SK-N-SH (cell line): ENCODE measurements at regions not wholly inside any gene's neighbourhood (a gene's known extent, or its start where the extent isn't known, plus 50 kb on each side); places are given as distances from the start of the nearest gene placed in this dataset.

Source experiments
- CTCF ChIA-PET: fragments of 300-600, 350-600 bp; formaldehyde crosslinking; extraction: SDS; loops from one replicate; lab custom pipeline; 2021; lab: Yijun Ruan, JAX
- POLR2A ChIA-PET: fragments of 350-600 bp; sonication (Branson Sonifier 250); formaldehyde crosslinking; extraction: SDS; loops from one replicate; lab custom pipeline; 2020; ENCODE audit warnings: antibody characterized with exemption, inconsistent platforms; lab: Yijun Ruan, JAX
- DNase-seq: peaks from one replicate; pipeline ENCODE4 v3.0.0; 2012
- H2AFZ ChIP-seq: fragments of 200-600 bp; sonication (generic); 2 replicates; pipeline ENCODE4 v1.8.1; 2016; ENCODE audit warnings: antibody characterized with exemption, mild to moderate bottlenecking, low read depth
- H3F3A ChIP-seq: fragments of 200-600 bp; sonication (generic); replicated peaks from 2 replicates; pipeline ENCODE3; 2016; ENCODE audit warnings: antibody characterized with exemption, mild to moderate bottlenecking; ENCODE audit not compliant: insufficient read depth
- H3K27ac ChIP-seq, 2 experiments: fragments of 200-500 bp in 1 of 2; fragments of 200-600 bp in 1 of 2; sonication (Bioruptor generic) in 1 of 2; sonication (generic), shearing (Covaris generic) in 1 of 2; 2 replicates each; pipeline versions ENCODE4 v1.5.1 to v1.6.1; 2014 to 2016; ENCODE audit warnings: low read depth in 2 of 2, inconsistent platforms in 1 of 2, low read length in 1 of 2, mild to moderate bottlenecking in 1 of 2, mixed read lengths in 1 of 2
- H3K27me3 ChIP-seq: fragments of 200-600 bp; sonication (generic), shearing (Covaris generic); 2 replicates; pipeline ENCODE4 v1.6.1; 2016; ENCODE audit warnings: mixed run types; ENCODE audit not compliant: insufficient read depth
- H3K36me3 ChIP-seq, 2 experiments: fragments of 200-500 bp in 1 of 2; fragments of 200-600 bp in 1 of 2; sonication (Bioruptor generic) in 1 of 2; sonication (generic) in 1 of 2; replicated peaks in 1 of 2; 2 replicates each; pipeline versions ENCODE3 to v1.5.1; 2014 to 2016; ENCODE audit warnings: low read length in 1 of 2, mild to moderate bottlenecking in 1 of 2; ENCODE audit not compliant: insufficient read depth in 2 of 2, control insufficient read depth in 1 of 2
- H3K4me1 ChIP-seq, 2 experiments: fragments of 200-500 bp in 1 of 2; fragments of 200-600 bp in 1 of 2; sonication (Bioruptor generic) in 1 of 2; sonication (generic), shearing (Covaris generic) in 1 of 2; 2 replicates each; pipeline versions ENCODE4 v1.5.1 to v1.6.1; 2014 to 2016; ENCODE audit warnings: low read depth in 1 of 2, low read length in 1 of 2, mixed run types in 1 of 2; ENCODE audit not compliant: insufficient read depth in 2 of 2, control insufficient read depth in 1 of 2
- H3K4me2 ChIP-seq: fragments of 200-600 bp; sonication (generic), shearing (Covaris generic); 2 replicates; pipeline ENCODE4 v1.6.1; 2017; ENCODE audit warnings: mixed run types
- H3K4me3 ChIP-seq, 2 experiments: fragments of 200-500 bp in 1 of 2; fragments of 200-600 bp in 1 of 2; sonication (Bioruptor generic) in 1 of 2; sonication (generic), shearing (Covaris generic) in 1 of 2; 2 replicates each; pipeline versions ENCODE4 v1.5.1 to v1.8.1; 2014 to 2016; ENCODE audit warnings: low read depth in 2 of 2, inconsistent platforms in 1 of 2, low read length in 1 of 2, mild to moderate bottlenecking in 1 of 2, mixed read lengths in 1 of 2, moderate library complexity in 1 of 2
- H3K79me2 ChIP-seq: fragments of 200-600 bp; sonication (generic); 2 replicates; pipeline ENCODE4 v1.8.1; 2017; ENCODE audit warnings: mild to moderate bottlenecking; ENCODE audit not compliant: insufficient read depth
- H3K9ac ChIP-seq: fragments of 200-600 bp; sonication (generic); 2 replicates; pipeline ENCODE4 v1.6.1; 2017; ENCODE audit warnings: mixed run types
- H3K9me2 ChIP-seq: fragments of 200-600 bp; sonication (generic); 2 replicates; pipeline ENCODE4 v1.6.1; 2017; ENCODE audit warnings: mixed run types
- H3K9me3 ChIP-seq: fragments of 200-600 bp; sonication (generic); 2 replicates; pipeline ENCODE4 v1.6.1; 2017; ENCODE audit warnings: mixed run types, mild to moderate bottlenecking, moderate library complexity
- H4K20me1 ChIP-seq: fragments of 200-600 bp; sonication (generic); 2 replicates; pipeline ENCODE4 v1.6.1; 2017; ENCODE audit warnings: mild to moderate bottlenecking, mixed run types; ENCODE audit not compliant: insufficient read depth
- CHD2 ChIP-seq: fragments of 150-350 bp; IDR thresholded peaks from 2 replicates; pipeline ENCODE4 v1.6.1; 2018; ENCODE audit warnings: low read length; ENCODE audit not compliant: partially characterized antibody
- ELF1 ChIP-seq: IDR thresholded peaks from 2 replicates; pipeline ENCODE4 v1.4.0; 2012
- EP300 ChIP-seq, 2 experiments: IDR thresholded peaks; 2 replicates each; pipeline versions ENCODE4 v1.4.0 to v1.6.1; 2012; ENCODE audit warnings: borderline replicate concordance in 1 of 2, low read depth in 1 of 2, low read length in 1 of 2
- FOSL2 ChIP-seq: IDR thresholded peaks from 2 replicates; pipeline ENCODE4 v1.4.0; 2012; ENCODE audit warnings: low read depth, mild to moderate bottlenecking, moderate library complexity, borderline replicate concordance
- FOXJ3 ChIP-seq: sonication (generic); formaldehyde crosslinking; IDR thresholded peaks from 2 replicates; pipeline ENCODE4 v1.5.1; 2020; ENCODE audit warnings: mild to moderate bottlenecking, missing genetic modification reagents
- GATA2 ChIP-seq: sonication (generic); formaldehyde crosslinking; IDR thresholded peaks from 2 replicates; pipeline ENCODE4 v1.5.0; 2020; ENCODE audit warnings: mild to moderate bottlenecking, missing genetic modification reagents
- MAX ChIP-seq: IDR thresholded peaks from 2 replicates; pipeline ENCODE4 v1.4.0; 2012; ENCODE audit warnings: low read depth
- MXI1 ChIP-seq: IDR thresholded peaks from 2 replicates; pipeline ENCODE4 v1.6.1; 2012; ENCODE audit warnings: mild to moderate bottlenecking, low read depth, low read length, improper control_type of control experiment
- NFIC ChIP-seq: IDR thresholded peaks from 2 replicates; pipeline ENCODE4 v1.4.0; 2012; ENCODE audit warnings: borderline replicate concordance
- POLR2AphosphoS5 ChIP-seq: IDR thresholded peaks from 2 replicates; pipeline ENCODE4 v1.6.1; 2012; ENCODE audit warnings: low read depth, low read length
- RAD21 ChIP-seq: IDR thresholded peaks from 2 replicates; pipeline ENCODE4 v1.6.1; 2012; ENCODE audit warnings: mild to moderate bottlenecking, low read length
- RCOR1 ChIP-seq: fragments of 150-350 bp; IDR thresholded peaks from 2 replicates; pipeline ENCODE4 v1.6.1; 2017; ENCODE audit warnings: antibody characterized with exemption, low read length
- REST ChIP-seq: IDR thresholded peaks from 2 replicates; pipeline ENCODE4 v1.6.1; 2012; ENCODE audit warnings: mild to moderate bottlenecking, low read depth, low read length, moderate library complexity
- RXRA ChIP-seq: IDR thresholded peaks from 2 replicates; pipeline ENCODE4 v1.4.0; 2012; ENCODE audit warnings: low read depth, mild to moderate bottlenecking, borderline replicate concordance
- TCF12 ChIP-seq: IDR thresholded peaks from 2 replicates; pipeline ENCODE4 v1.4.0; 2012
- TEAD4 ChIP-seq: IDR thresholded peaks from 2 replicates; pipeline ENCODE4 v1.4.0; 2012; ENCODE audit warnings: mild to moderate bottlenecking, borderline replicate concordance; ENCODE audit not compliant: insufficient read depth
- YY1 ChIP-seq: IDR thresholded peaks from 2 replicates; pipeline ENCODE4 v1.4.0; 2012; ENCODE audit warnings: low read depth, mild to moderate bottlenecking
- WGBS: methylation state at CpG from one replicate; pipeline ENCODE4 v1.1.6; 2017; ENCODE audit warnings: low lambda C conversion rate; 5-methylcytosine and 5-hydroxymethylcytosine counted together

GRCh38 chr3:23735535-23736326 is 70.0 kb upstream of the UBE2E1 start:
- H3K27ac ChIP-seq, result peak overlapping the region in 1 of 2 experiments; percentile 72; a peak in 2 of 4 replicates
- H3K9me2 ChIP-seq, result no peaks in the 10 kb centered on the region
- CTCF ChIA-PET, result interaction anchor here (0.6 to 2.0 kb wide), 7 partner anchors 22 to 153 kb away, joined by 3 to 6 read pairs (median 3); no protein-coding TSS in a partner anchor
- DNase-seq, result peak; percentile 88
- no peaks in the 10 kb centered on the region for H3K36me3 ChIP-seq
- H3K9ac ChIP-seq, result no peak overlapping the region
- POLR2A ChIA-PET, result interaction anchor here (0.6 to 1.5 kb wide), 4 partner anchors 23 to 181 kb away, joined by 3 to 6 read pairs (median 4); partner anchors contain the start of genes NKIRAS1 and RPL15
- no peaks in the 10 kb centered on the region for H3K9me3 ChIP-seq
- H3K4me2 ChIP-seq, result no peak overlapping the region
- peaks cover 9 to 17% of the 10 kb centered on the region in 2 experiments for H3K4me1 ChIP-seq
- TF ChIP-seq FOXJ3 (CRISPR knock-in tag) (peak; percentile 63), RCOR1 (peak; percentile 83), TEAD4 (no peak), EP300 (IDR thresholded peaks at IDR 0.05; ENCODE audit: borderline replicate concordance in 1 of 2, low read depth in 1 of 2, low read length in 1 of 2) (peak in 1 of 2 experiments; percentile 81; a peak in 2 of 4 replicates), POLR2AphosphoS5 (0 out of 2 replicates have a peak, but pooled peaks have one; percentile 12), RXRA (no peak), FOSL2 (no peak), MXI1 (no peak), RAD21 (peak; percentile 41), MAX (no peak), REST (no peak), GATA2 (peak; percentile 92), YY1 (no peak), TCF12 (peak; percentile 45), CHD2 (peak; percentile 82), NFIC (peak; percentile 51; the same call in 1 of the 2 replicates), ELF1 (no peak)
- no peak overlapping the region for H3K4me3 ChIP-seq
- H2AFZ ChIP-seq, result no peak overlapping the region
- WGBS, result 37% methylated on average over 8 of the region's 8 CpGs
- H3K27me3 ChIP-seq, result no peaks in the 10 kb centered on the region
- H3F3A ChIP-seq, result peaks cover 18% of the 10 kb centered on the region
- no peaks in the 10 kb centered on the region for H3K79me2 ChIP-seq
- H4K20me1 ChIP-seq, result no peaks in the 10 kb centered on the region
